ENCODE measurements at regions not wholly inside any gene's neighbourhood (a gene's known extent, or its start where the extent isn't known, plus 50 kb on each side); places are given as distances from the start of the nearest gene placed in this dataset.

DNA sequence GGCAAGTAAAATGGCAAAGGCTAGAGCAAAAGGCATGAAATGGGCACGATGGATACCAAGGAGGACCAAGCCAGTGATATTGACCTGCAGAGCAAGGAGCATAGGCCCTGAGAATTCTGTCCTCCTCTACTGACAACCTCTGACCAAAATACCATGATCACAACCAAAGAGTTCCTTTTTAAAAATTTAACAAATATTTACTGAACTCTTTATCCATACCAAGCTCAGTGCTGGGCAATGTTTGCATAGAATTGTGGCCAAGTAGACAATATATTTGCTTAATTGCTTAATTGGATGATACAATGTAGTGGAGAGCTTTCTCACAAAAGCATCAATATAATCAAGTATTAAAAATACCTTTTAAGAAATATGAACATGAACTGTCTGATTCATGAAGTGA lies 265.7 kb downstream of the ICOS start:
- Histone ChIP-seq H3K9ac (ENCODE audit: extremely low read depth, insufficient read length, low read length) (no peak overlapping the region), H4K5ac (ENCODE audit: insufficient read length, low read depth, low read length) (no peak overlapping the region), H2BK5ac (ENCODE audit: insufficient read length, low read length) (no peak overlapping the region), H2BK20ac (ENCODE audit: low read depth, low read length, poor library complexity, severe bottlenecking) (no peak overlapping the region), H4K20me1 (ENCODE audit: control insufficient read depth, insufficient read depth, insufficient read length) (no peaks in the 10 kb centered on the region), H3K4me2 (ENCODE audit: insufficient read depth, insufficient read length, low read length) (no peak overlapping the region), H3K23me2 (ENCODE audit: insufficient read length, low read depth, low read length, poor library complexity, severe bottlenecking) (no peaks in the 10 kb centered on the region), H3K4ac (ENCODE audit: low read depth, low read length) (no peak overlapping the region), H2BK120ac (ENCODE audit: low read depth, low read length, poor library complexity, severe bottlenecking) (no peak overlapping the region), H3K27me3 (ENCODE audit: insufficient read depth, low read length) (no peaks in the 10 kb centered on the region; the same call in 1 of the 2 replicates), H2AFZ (ENCODE audit: low read length) (no peak overlapping the region), H3K79me1 (ENCODE audit: insufficient read depth, low read depth, low read length, poor library complexity, severe bottlenecking) (no peaks in the 10 kb centered on the region), H2AK5ac (ENCODE audit: insufficient read length, low read length) (no peak overlapping the region), H4K91ac (ENCODE audit: insufficient read length, low read depth, low read length) (no peak overlapping the region), H2BK12ac (ENCODE audit: insufficient read length, low read depth, low read length) (no peak overlapping the region), H3T11ph (ENCODE audit: low read length) (no peak overlapping the region), H3K4me1 (ENCODE audit: insufficient read depth, low read length) (peaks cover 12% of the 10 kb centered on the region), H3K27ac (ENCODE audit: insufficient read length, low read depth, low read length) (no peak overlapping the region), H3K56ac (ENCODE audit: insufficient read length, low read depth, low read length) (no peak overlapping the region), H3K14ac (ENCODE audit: insufficient read depth, low read length) (no peak overlapping the region), H3K79me2 (ENCODE audit: insufficient read depth, low read length) (no peaks in the 10 kb centered on the region), H2BK15ac (ENCODE audit: low read depth, low read length) (no peak overlapping the region), H3K9me3 (ENCODE audit: control insufficient read depth, low read depth, low read length) (no peaks in the 10 kb centered on the region), H4K8ac (replicated peaks; ENCODE audit: insufficient read length, low read depth, low read length) (no peak overlapping the region), H3K23ac (ENCODE audit: insufficient read length, low read depth, low read length) (no peak overlapping the region), H3K18ac (ENCODE audit: insufficient read length, low read depth, low read length) (no peak overlapping the region)
- Mint-ChIP-seq H3K27me3 (ENCODE audit: low read depth) (peaks cover 41% of the 10 kb centered on the region), H3K27ac (no peak overlapping the region), H3K4me1 (peaks cover 18 to 19% of the 10 kb centered on the region in 2 experiments), H3K4me3 (no peak overlapping the region), H3K9me3 (peaks cover 0 to 2% of the 10 kb centered on the region in 2 experiments; a peak in 1 of 5 replicates), H3K36me3 (ENCODE audit: insufficient read depth in 1 of 3, low read depth in 3 of 3) (no peaks in the 10 kb centered on the region; a peak in 2 of 7 replicates)
- TF ChIP-seq, protein P1, sequence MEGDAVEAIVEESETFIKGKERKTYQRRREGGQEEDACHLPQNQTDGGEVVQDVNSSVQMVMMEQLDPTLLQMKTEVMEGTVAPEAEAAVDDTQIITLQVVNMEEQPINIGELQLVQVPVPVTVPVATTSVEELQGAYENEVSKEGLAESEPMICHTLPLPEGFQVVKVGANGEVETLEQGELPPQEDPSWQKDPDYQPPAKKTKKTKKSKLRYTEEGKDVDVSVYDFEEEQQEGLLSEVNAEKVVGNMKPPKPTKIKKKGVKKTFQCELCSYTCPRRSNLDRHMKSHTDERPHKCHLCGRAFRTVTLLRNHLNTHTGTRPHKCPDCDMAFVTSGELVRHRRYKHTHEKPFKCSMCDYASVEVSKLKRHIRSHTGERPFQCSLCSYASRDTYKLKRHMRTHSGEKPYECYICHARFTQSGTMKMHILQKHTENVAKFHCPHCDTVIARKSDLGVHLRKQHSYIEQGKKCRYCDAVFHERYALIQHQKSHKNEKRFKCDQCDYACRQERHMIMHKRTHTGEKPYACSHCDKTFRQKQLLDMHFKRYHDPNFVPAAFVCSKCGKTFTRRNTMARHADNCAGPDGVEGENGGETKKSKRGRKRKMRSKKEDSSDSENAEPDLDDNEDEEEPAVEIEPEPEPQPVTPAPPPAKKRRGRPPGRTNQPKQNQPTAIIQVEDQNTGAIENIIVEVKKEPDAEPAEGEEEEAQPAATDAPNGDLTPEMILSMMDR (conservative IDR thresholded peaks at IDR 0.05), result no peak
- DNase-seq, result no peak
- no CpG with 5 or more reads among the region's 1 CpG for WGBS (ENCODE audit: extremely low coverage, insufficient read length, low lambda C conversion rate)

Measured in H9 (cell line).